GM12875 (cell line): ENCODE measurements at regions not wholly inside any gene's neighbourhood (a gene's known extent, or its start where the extent isn't known, plus 50 kb on each side); places are given as distances from the start of the nearest gene placed in this dataset.

Experiments
- H3K4me3 ChIP-seq: one replicate; pipeline ENCODE4 v1.5.1; 2011; ENCODE audit warnings: low read depth, low read length, control low read depth
- CTCF ChIP-seq: IDR thresholded peaks from 2 replicates; pipeline ENCODE4 v1.5.1; 2011; ENCODE audit warnings: low read depth, mild to moderate bottlenecking, control low read depth, inconsistent platforms, low read length, moderate library complexity, borderline replicate concordance; ENCODE audit not compliant: insufficient read depth

GRCh38 chr15:26160343-26160742 is 297.2 kb upstream of the ATP10A start:
- TF ChIP-seq CTCF: no peak
- H3K4me3 ChIP-seq: no peak overlapping the region

- no peak for TF ChIP-seq CTCF
- H3K4me3 ChIP-seq: no peak overlapping the region
These were observed 295.0 kb upstream of the ATP10A start for GRCh38 chr15:26158176-26158575.

- no peak overlapping the region for H3K4me3 ChIP-seq
- TF ChIP-seq CTCF: no peak
These were observed 294.0 kb upstream of the ATP10A start for GRCh38 chr15:26157081-26157480.

- TF ChIP-seq CTCF: no peak
- H3K4me3 ChIP-seq: no peak overlapping the region
These were observed 292.9 kb upstream of the ATP10A start for GRCh38 chr15:26156051-26156450.

GRCh38 chr15:26148156-26148860 is 285.2 kb upstream of the ATP10A start:
- TF ChIP-seq CTCF: no peak
- no peak overlapping the region for H3K4me3 ChIP-seq

GRCh38 chr15:26146202-26146601 is 283.1 kb upstream of the ATP10A start:
- no peak overlapping the region for H3K4me3 ChIP-seq
- no peak for TF ChIP-seq CTCF

GRCh38 chr15:26145796-26146195 is 282.7 kb upstream of the ATP10A start:
- H3K4me3 ChIP-seq: no peak overlapping the region
- no peak for TF ChIP-seq CTCF
